WTC11 (cell line): ENCODE measurements at regions not wholly inside any gene's neighbourhood (a gene's known extent, or its start where the extent isn't known, plus 50 kb on each side); places are given as distances from the start of the nearest gene placed in this dataset.

ENCODE experiments used
- CREB1 ChIP-seq: sonication (generic); formaldehyde crosslinking; IDR thresholded peaks from 2 replicates; pipeline ENCODE4 v1.8.0; 2023; ENCODE audit warnings: mild to moderate bottlenecking, missing genetic modification reagents
- TF ChIP-seq, protein P1 (sequence below): fragments of 200-600 bp; IDR thresholded peaks from 2 replicates; pipeline ENCODE4 v1.8.0; 2022; ENCODE audit warnings: antibody characterized with exemption

DNA sequence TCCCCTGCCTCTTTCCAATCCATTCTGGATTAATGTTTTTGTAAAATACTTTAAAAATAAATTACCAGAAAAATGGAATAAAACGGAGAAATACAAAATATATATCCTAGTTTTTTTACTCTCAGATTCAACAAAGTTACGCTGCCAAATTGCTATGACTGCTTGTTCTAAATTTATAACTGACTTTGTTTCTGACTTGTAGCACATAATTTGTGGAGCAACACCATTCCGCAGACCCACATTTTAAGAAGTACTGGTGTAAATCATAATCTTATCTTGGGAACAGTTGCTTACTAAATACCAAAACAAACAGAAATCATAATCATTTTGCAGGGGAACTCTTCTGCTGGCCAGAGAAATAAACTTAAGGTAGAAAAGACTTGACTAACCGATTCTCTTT lies 339.4 kb upstream of the CBLB start:
- TF ChIP-seq, protein P1, sequence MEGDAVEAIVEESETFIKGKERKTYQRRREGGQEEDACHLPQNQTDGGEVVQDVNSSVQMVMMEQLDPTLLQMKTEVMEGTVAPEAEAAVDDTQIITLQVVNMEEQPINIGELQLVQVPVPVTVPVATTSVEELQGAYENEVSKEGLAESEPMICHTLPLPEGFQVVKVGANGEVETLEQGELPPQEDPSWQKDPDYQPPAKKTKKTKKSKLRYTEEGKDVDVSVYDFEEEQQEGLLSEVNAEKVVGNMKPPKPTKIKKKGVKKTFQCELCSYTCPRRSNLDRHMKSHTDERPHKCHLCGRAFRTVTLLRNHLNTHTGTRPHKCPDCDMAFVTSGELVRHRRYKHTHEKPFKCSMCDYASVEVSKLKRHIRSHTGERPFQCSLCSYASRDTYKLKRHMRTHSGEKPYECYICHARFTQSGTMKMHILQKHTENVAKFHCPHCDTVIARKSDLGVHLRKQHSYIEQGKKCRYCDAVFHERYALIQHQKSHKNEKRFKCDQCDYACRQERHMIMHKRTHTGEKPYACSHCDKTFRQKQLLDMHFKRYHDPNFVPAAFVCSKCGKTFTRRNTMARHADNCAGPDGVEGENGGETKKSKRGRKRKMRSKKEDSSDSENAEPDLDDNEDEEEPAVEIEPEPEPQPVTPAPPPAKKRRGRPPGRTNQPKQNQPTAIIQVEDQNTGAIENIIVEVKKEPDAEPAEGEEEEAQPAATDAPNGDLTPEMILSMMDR, result no peak
- TF ChIP-seq CREB1, result no peak
